ENCODE measurements at regions not wholly inside any gene's neighbourhood (a gene's known extent, or its start where the extent isn't known, plus 50 kb on each side); places are given as distances from the start of the nearest gene placed in this dataset.

- Histone ChIP-seq H3K4me3 (no peak overlapping the region), H3K27me3 (no peaks in the 10 kb centered on the region), H3K27ac (peak overlapping the region in 1 of 2 donors; percentile 19), H3K9me3 (no peaks in the 10 kb centered on the region), H3K4me1 (peaks cover 0 to 32% of the 10 kb centered on the region in 2 donors), H3K36me3 (no peaks in the 10 kb centered on the region)
- no peak for DNase-seq (ENCODE audit: low spot score)
- TF ChIP-seq CTCF (IDR thresholded peaks at IDR 0.05): no peak
Measured at GRCh38 chr15:62445244-62445643, 280.2 kb upstream of the C2CD4B start.

- Histone ChIP-seq H3K27ac (no peak overlapping the region), H3K9me3 (no peaks in the 10 kb centered on the region), H3K4me1 (peaks cover 0 to 26% of the 10 kb centered on the region in 2 donors), H3K27me3 (no peaks in the 10 kb centered on the region), H3K36me3 (no peaks in the 10 kb centered on the region), H3K4me3 (no peak overlapping the region)
- no peak for DNase-seq (ENCODE audit: low spot score)
- TF ChIP-seq CTCF (IDR thresholded peaks at IDR 0.05): no peak
Measured at GRCh38 chr15:62446984-62447383, 281.9 kb upstream of the C2CD4B start.

GRCh38 chr15:62447742-62448141, 282.7 kb upstream of the C2CD4B start:
- Histone ChIP-seq H3K36me3 (no peaks in the 10 kb centered on the region), H3K4me3 (no peak overlapping the region), H3K4me1 (peaks cover 0 to 26% of the 10 kb centered on the region in 2 donors), H3K27ac (no peak overlapping the region), H3K27me3 (no peaks in the 10 kb centered on the region), H3K9me3 (no peaks in the 10 kb centered on the region)
- DNase-seq (ENCODE audit: low spot score): no peak
- TF ChIP-seq CTCF (IDR thresholded peaks at IDR 0.05): no peak

- no peak for DNase-seq (ENCODE audit: low spot score)
- no peak overlapping the region for H3K27ac ChIP-seq
- H3K36me3 ChIP-seq: no peaks in the 10 kb centered on the region
- H3K4me3 ChIP-seq: no peak overlapping the region
- H3K4me1 ChIP-seq: peaks cover 0 to 41% of the 10 kb centered on the region in 2 donors
- no peaks in the 10 kb centered on the region for H3K27me3 ChIP-seq
- no peak for TF ChIP-seq CTCF (IDR thresholded peaks at IDR 0.05)
- no peaks in the 10 kb centered on the region for H3K9me3 ChIP-seq
Measured at GRCh38 chr15:62449638-62450037, 284.6 kb upstream of the C2CD4B start.

- Histone ChIP-seq H3K4me3 (no peak overlapping the region), H3K27me3 (no peaks in the 10 kb centered on the region), H3K9me3 (no peaks in the 10 kb centered on the region), H3K36me3 (no peaks in the 10 kb centered on the region), H3K4me1 (peaks cover 0 to 41% of the 10 kb centered on the region in 2 donors), H3K27ac (no peak overlapping the region)
- TF ChIP-seq CTCF (IDR thresholded peaks at IDR 0.05): no peak
- DNase-seq (ENCODE audit: low spot score): no peak
Measured at GRCh38 chr15:62450061-62450460, 285.0 kb upstream of the C2CD4B start.

- Histone ChIP-seq H3K27ac (no peak overlapping the region), H3K4me3 (no peak overlapping the region), H3K9me3 (no peaks in the 10 kb centered on the region), H3K27me3 (no peaks in the 10 kb centered on the region), H3K36me3 (no peaks in the 10 kb centered on the region), H3K4me1 (peaks cover 0 to 58% of the 10 kb centered on the region in 2 donors)
- no peak for DNase-seq (ENCODE audit: low spot score)
- TF ChIP-seq CTCF (IDR thresholded peaks at IDR 0.05): no peak
Measured at GRCh38 chr15:62452026-62452425, 286.9 kb upstream of the C2CD4B start.

Data from right atrium auricular region (tissue), 2 donors.